ENCODE measurements at regions not wholly inside any gene's neighbourhood (a gene's known extent, or its start where the extent isn't known, plus 50 kb on each side); places are given as distances from the start of the nearest gene placed in this dataset.

DNA sequence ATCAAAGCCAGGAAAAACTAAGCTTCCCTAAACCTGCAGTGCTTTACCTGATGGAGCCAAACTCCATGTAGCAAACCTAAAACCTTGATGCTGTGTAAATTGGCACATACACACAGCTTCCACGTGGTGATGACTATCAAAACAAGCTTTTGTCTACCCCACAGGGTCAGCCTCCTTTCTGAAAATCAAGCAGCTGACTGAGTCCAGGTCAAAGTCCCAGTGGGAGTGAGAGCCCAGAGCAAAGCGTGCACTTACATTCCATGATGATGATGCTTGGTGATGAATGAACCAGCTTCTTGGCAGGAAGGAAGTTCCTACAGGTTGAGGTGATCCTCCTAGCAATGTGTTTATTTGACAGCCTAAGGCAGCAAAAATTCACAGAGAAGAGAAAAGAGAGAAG is 630.0 kb upstream of the TBX3 start (continued):
- TF ChIP-seq, protein P1, sequence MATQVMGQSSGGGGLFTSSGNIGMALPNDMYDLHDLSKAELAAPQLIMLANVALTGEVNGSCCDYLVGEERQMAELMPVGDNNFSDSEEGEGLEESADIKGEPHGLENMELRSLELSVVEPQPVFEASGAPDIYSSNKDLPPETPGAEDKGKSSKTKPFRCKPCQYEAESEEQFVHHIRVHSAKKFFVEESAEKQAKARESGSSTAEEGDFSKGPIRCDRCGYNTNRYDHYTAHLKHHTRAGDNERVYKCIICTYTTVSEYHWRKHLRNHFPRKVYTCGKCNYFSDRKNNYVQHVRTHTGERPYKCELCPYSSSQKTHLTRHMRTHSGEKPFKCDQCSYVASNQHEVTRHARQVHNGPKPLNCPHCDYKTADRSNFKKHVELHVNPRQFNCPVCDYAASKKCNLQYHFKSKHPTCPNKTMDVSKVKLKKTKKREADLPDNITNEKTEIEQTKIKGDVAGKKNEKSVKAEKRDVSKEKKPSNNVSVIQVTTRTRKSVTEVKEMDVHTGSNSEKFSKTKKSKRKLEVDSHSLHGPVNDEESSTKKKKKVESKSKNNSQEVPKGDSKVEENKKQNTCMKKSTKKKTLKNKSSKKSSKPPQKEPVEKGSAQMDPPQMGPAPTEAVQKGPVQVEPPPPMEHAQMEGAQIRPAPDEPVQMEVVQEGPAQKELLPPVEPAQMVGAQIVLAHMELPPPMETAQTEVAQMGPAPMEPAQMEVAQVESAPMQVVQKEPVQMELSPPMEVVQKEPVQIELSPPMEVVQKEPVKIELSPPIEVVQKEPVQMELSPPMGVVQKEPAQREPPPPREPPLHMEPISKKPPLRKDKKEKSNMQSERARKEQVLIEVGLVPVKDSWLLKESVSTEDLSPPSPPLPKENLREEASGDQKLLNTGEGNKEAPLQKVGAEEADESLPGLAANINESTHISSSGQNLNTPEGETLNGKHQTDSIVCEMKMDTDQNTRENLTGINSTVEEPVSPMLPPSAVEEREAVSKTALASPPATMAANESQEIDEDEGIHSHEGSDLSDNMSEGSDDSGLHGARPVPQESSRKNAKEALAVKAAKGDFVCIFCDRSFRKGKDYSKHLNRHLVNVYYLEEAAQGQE (IDR thresholded peaks at IDR 0.05; ENCODE audit: low read depth, low read length), result no peak
- peak; percentile 62 for TF ChIP-seq TCF12 (IDR thresholded peaks at IDR 0.05)
- peak; percentile 63 for TF ChIP-seq JUND (IDR thresholded peaks at IDR 0.05)
- TF ChIP-seq, protein P2, sequence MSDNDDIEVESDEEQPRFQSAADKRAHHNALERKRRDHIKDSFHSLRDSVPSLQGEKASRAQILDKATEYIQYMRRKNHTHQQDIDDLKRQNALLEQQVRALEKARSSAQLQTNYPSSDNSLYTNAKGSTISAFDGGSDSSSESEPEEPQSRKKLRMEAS (IDR thresholded peaks at IDR 0.05; ENCODE audit: low read depth), result peak; percentile 69; the same call in 1 of the 2 replicates
- TF ChIP-seq MEF2A (IDR thresholded peaks at IDR 0.05; ENCODE audit: borderline replicate concordance, low read depth), result no peak
- TF ChIP-seq, protein P3, sequence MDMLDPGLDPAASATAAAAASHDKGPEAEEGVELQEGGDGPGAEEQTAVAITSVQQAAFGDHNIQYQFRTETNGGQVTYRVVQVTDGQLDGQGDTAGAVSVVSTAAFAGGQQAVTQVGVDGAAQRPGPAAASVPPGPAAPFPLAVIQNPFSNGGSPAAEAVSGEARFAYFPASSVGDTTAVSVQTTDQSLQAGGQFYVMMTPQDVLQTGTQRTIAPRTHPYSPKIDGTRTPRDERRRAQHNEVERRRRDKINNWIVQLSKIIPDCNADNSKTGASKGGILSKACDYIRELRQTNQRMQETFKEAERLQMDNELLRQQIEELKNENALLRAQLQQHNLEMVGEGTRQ (IDR thresholded peaks at IDR 0.05; ENCODE audit: borderline replicate concordance, low read depth, low read length), result no peak

DNA sequence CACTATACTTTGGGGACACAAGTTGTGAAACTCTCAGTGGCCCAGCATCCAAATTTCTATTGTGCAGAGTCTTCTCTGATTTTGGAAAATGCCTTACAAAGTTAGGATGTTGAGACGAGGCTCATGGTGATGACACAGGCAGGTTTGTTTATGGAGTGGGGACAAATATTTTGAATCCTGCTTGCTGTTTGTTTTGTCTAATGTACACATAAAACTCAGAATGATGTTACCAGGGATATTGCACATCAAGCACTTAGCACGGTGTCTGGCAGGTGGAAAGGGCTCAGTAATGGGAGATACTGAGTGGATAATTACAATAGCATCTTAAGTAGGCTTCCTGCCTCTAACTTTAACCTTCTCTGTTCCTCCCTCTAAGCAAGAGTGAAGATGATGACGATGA is 628.9 kb upstream of the TBX3 start:
- Histone ChIP-seq H3K27me3 (ENCODE audit: insufficient read depth) (no peaks in the 10 kb centered on the region), H3K4me1 (ENCODE audit: control insufficient read depth in 1 of 2, insufficient read depth in 2 of 2, low read depth in 1 of 2, low read length in 1 of 2) (no peaks in the 10 kb centered on the region), H3K9ac (no peak overlapping the region), H3K79me2 (ENCODE audit: insufficient read depth) (no peaks in the 10 kb centered on the region), H3K9me2 (no peaks in the 10 kb centered on the region), H3F3A (replicated peaks; ENCODE audit: insufficient read depth) (no peaks in the 10 kb centered on the region), H3K36me3 (replicated peaks in 1 of 2; ENCODE audit: control insufficient read depth in 1 of 2, insufficient read depth in 2 of 2, low read length in 1 of 2) (no peaks in the 10 kb centered on the region), H2AFZ (ENCODE audit: low read depth) (no peak overlapping the region), H3K9me3 (no peaks in the 10 kb centered on the region), H3K4me2 (no peak overlapping the region), H3K27ac (ENCODE audit: low read depth in 2 of 2, low read length in 1 of 2) (no peak overlapping the region), H3K4me3 (ENCODE audit: low read depth in 2 of 2, low read length in 1 of 2) (no peak overlapping the region), H4K20me1 (ENCODE audit: insufficient read depth) (no peaks in the 10 kb centered on the region)
- POLR2A ChIA-PET, result no interaction called here
- WGBS (ENCODE audit: low lambda C conversion rate), result 85% methylated on average over 3 of the region's 3 CpGs
- CTCF ChIA-PET, result no interaction called here
- TF ChIP-seq GATA2 (CRISPR knock-in tag; IDR thresholded peaks at IDR 0.05) (no peak), RXRA (IDR thresholded peaks at IDR 0.05; ENCODE audit: borderline replicate concordance, low read depth) (no peak), SMC3 (IDR thresholded peaks at IDR 0.05; ENCODE audit: low read depth, low read length) (no peak)
- DNase-seq, result no peak

DNA sequence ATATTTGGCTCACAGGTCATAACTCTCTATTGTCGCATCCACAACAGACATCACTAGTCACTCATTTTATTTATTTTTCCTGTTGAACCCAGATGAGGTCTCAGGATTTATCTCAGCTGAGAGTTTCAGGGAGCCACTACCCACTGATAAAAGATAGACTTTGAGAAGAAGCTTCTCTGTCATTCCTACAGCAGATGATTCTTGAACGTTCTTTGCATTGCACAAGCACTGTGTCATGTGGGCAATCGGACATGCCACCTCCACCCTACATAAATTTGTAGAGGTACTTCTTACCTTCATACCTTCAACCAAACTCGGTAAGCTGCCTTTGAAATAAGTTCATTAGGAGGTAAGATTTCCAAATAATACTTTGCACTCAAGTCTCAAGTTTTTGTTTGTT is 627.9 kb upstream of the TBX3 start:
- Histone ChIP-seq H3K9me3 (no peaks in the 10 kb centered on the region), H2AFZ (ENCODE audit: low read depth) (no peak overlapping the region), H4K20me1 (ENCODE audit: insufficient read depth) (no peaks in the 10 kb centered on the region), H3K79me2 (ENCODE audit: insufficient read depth) (no peaks in the 10 kb centered on the region), H3F3A (replicated peaks; ENCODE audit: insufficient read depth) (no peaks in the 10 kb centered on the region), H3K4me2 (no peak overlapping the region), H3K27me3 (ENCODE audit: insufficient read depth) (no peaks in the 10 kb centered on the region), H3K9ac (no peak overlapping the region), H3K9me2 (no peaks in the 10 kb centered on the region), H3K36me3 (replicated peaks in 1 of 2; ENCODE audit: control insufficient read depth in 1 of 2, insufficient read depth in 2 of 2, low read length in 1 of 2) (no peaks in the 10 kb centered on the region), H3K27ac (ENCODE audit: low read depth in 2 of 2, low read length in 1 of 2) (no peak overlapping the region), H3K4me3 (ENCODE audit: low read depth in 2 of 2, low read length in 1 of 2) (no peak overlapping the region), H3K4me1 (ENCODE audit: control insufficient read depth in 1 of 2, insufficient read depth in 2 of 2, low read depth in 1 of 2, low read length in 1 of 2) (no peaks in the 10 kb centered on the region)
- TF ChIP-seq SIN3A (IDR thresholded peaks at IDR 0.05; ENCODE audit: borderline replicate concordance, low read depth, low read length) (no peak), FOXM1 (IDR thresholded peaks at IDR 0.05; ENCODE audit: low read depth) (no peak), MEF2A (IDR thresholded peaks at IDR 0.05; ENCODE audit: borderline replicate concordance, low read depth) (no peak), ELF1 (IDR thresholded peaks at IDR 0.05) (no peak), RAD21 (IDR thresholded peaks at IDR 0.05; ENCODE audit: low read length) (no peak)
- TF ChIP-seq, protein P4, sequence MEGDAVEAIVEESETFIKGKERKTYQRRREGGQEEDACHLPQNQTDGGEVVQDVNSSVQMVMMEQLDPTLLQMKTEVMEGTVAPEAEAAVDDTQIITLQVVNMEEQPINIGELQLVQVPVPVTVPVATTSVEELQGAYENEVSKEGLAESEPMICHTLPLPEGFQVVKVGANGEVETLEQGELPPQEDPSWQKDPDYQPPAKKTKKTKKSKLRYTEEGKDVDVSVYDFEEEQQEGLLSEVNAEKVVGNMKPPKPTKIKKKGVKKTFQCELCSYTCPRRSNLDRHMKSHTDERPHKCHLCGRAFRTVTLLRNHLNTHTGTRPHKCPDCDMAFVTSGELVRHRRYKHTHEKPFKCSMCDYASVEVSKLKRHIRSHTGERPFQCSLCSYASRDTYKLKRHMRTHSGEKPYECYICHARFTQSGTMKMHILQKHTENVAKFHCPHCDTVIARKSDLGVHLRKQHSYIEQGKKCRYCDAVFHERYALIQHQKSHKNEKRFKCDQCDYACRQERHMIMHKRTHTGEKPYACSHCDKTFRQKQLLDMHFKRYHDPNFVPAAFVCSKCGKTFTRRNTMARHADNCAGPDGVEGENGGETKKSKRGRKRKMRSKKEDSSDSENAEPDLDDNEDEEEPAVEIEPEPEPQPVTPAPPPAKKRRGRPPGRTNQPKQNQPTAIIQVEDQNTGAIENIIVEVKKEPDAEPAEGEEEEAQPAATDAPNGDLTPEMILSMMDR (IDR thresholded peaks at IDR 0.05), result no peak
- TF ChIP-seq, protein P5, sequence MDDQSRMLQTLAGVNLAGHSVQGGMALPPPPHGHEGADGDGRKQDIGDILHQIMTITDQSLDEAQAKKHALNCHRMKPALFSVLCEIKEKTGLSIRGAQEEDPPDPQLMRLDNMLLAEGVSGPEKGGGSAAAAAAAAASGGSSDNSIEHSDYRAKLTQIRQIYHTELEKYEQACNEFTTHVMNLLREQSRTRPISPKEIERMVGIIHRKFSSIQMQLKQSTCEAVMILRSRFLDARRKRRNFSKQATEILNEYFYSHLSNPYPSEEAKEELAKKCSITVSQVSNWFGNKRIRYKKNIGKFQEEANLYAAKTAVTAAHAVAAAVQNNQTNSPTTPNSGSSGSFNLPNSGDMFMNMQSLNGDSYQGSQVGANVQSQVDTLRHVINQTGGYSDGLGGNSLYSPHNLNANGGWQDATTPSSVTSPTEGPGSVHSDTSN (IDR thresholded peaks at IDR 0.05), result no peak
- 84% methylated on average over 4 of the region's 4 CpGs for WGBS (ENCODE audit: low lambda C conversion rate)
- POLR2A ChIA-PET, result no interaction called here
- no peak for DNase-seq
- CTCF ChIA-PET, result no interaction called here

Data from SK-N-SH (cell line).